Body of pancreas (tissue), 4 donors: ENCODE measurements at regions not wholly inside any gene's neighbourhood (a gene's known extent, or its start where the extent isn't known, plus 50 kb on each side); places are given as distances from the start of the nearest gene placed in this dataset.

Source experiments
- CTCF ChIP-seq, 7 experiments: fragments of 450-650 bp in 4 of 7; fragments of 200-600 bp in 3 of 7; sonication (generic) in 3 of 7; IDR thresholded peaks; one replicate each; pipeline ENCODE4 v1.5.1; 2016 to 2019; ENCODE audit warnings: antibody characterized with exemption in 7 of 7
- POLR2A ChIP-seq, 3 donors: fragments of 450-650 bp; IDR thresholded peaks; one replicate each; pipeline ENCODE4 v1.6.1; 2016; ENCODE audit warnings: antibody characterized with exemption in 3 of 3, mild to moderate bottlenecking in 2 of 3

- TF ChIP-seq POLR2A (IDR thresholded peaks at IDR 0.05), result no peak
- TF ChIP-seq CTCF (IDR thresholded peaks at IDR 0.05), result no peak
Observed at GRCh38 chr18:2217356-2217755, 353.9 kb downstream of the METTL4 start.
